GM12873 (cell line): ENCODE measurements at regions not wholly inside any gene's neighbourhood (a gene's known extent, or its start where the extent isn't known, plus 50 kb on each side); places are given as distances from the start of the nearest gene placed in this dataset.

Experiments used
- CTCF ChIP-seq: IDR thresholded peaks from 2 replicates; pipeline ENCODE4 v1.5.1; 2012; ENCODE audit warnings: low read depth, mild to moderate bottlenecking, moderate library complexity, low read length, control low read depth; ENCODE audit not compliant: insufficient read depth; ENCODE audit errors: missing control alignments

GRCh38 chr5:119902593-119902992 is 273.2 kb downstream of the FAM170A start:
- no peak for TF ChIP-seq CTCF

GRCh38 chr5:119913425-119913824 is 284.1 kb downstream of the FAM170A start:
- TF ChIP-seq CTCF, result no peak

- TF ChIP-seq CTCF, result no peak
Measured at GRCh38 chr5:119919279-119919678, 289.9 kb downstream of the FAM170A start.

- TF ChIP-seq CTCF, result no peak
Measured at GRCh38 chr5:119926301-119926700, 296.9 kb downstream of the FAM170A start.

GRCh38 chr5:119928974-119929373 is 299.6 kb downstream of the FAM170A start:
- TF ChIP-seq CTCF, result no peak

GRCh38 chr5:119930490-119930889 is 301.1 kb downstream of the FAM170A start:
- no peak for TF ChIP-seq CTCF

GRCh38 chr5:119943148-119943547 is 313.8 kb downstream of the FAM170A start:
- TF ChIP-seq CTCF, result no peak

GRCh38 chr5:119945691-119946090 is 316.3 kb downstream of the FAM170A start:
- TF ChIP-seq CTCF, result no peak
